CD4-positive, alpha-beta T cell (primary cell): ENCODE measurements at regions not wholly inside any gene's neighbourhood (a gene's known extent, or its start where the extent isn't known, plus 50 kb on each side); places are given as distances from the start of the nearest gene placed in this dataset.

Experiments
- ATAC-seq: fragments of 200-7000 bp; cut with Tn5 transposase; one replicate; pipeline ENCODE4 v1.10.0; 2022; ENCODE audit warnings: mild to moderate bottlenecking; ENCODE audit not compliant: poor library complexity
- CTCF ChIA-PET: fragments of 350-600 bp; sonication (Branson Sonifier 250); formaldehyde crosslinking; loops from one replicate; lab custom pipeline; 2021; ENCODE audit warnings: antibody characterized with exemption, inconsistent platforms; lab: Charles Lee
- POLR2A ChIA-PET: fragments of 350-600 bp; sonication (Branson Sonifier 250); formaldehyde crosslinking; loops from one replicate; lab custom pipeline; 2021; ENCODE audit warnings: antibody characterized with exemption, inconsistent platforms; lab: Charles Lee
- DNase-seq, 14 experiments: peaks; one replicate each; pipeline ENCODE4 v3.0.0-alpha.2; 2013 to 2020; ENCODE audit warnings: mixed read lengths in 2 of 14
- H3K27ac ChIP-seq, 2 donors: one replicate each; pipeline versions ENCODE4 v1.5.1 to v1.7.0; 2013; ENCODE audit warnings: low read length in 2 of 2, low read depth in 1 of 2, mild to moderate bottlenecking in 1 of 2
- H3K27me3 ChIP-seq, 2 experiments: 1 replicate in 1 of 2; 2 replicates in 1 of 2; pipeline versions ENCODE4 v1.6.1 to v1.7.0; 2013; ENCODE audit warnings: low read length in 2 of 2, control low read depth in 1 of 2, mild to moderate bottlenecking in 1 of 2, moderate library complexity in 1 of 2; ENCODE audit not compliant: insufficient read depth in 2 of 2, control insufficient read depth in 1 of 2
- H3K36me3 ChIP-seq: one replicate; pipeline ENCODE4 v1.6.1; 2013; ENCODE audit warnings: low read length, control low read depth; ENCODE audit not compliant: insufficient read depth
- H3K4me1 ChIP-seq: one replicate; pipeline ENCODE4 v1.6.1; 2013; ENCODE audit warnings: low read length, control low read depth; ENCODE audit not compliant: insufficient read depth
- H3K4me3 ChIP-seq: one replicate; pipeline ENCODE4 v1.5.1; 2013; ENCODE audit warnings: mild to moderate bottlenecking, low read length, moderate library complexity
- H3K9me3 ChIP-seq, 2 experiments: 1 replicate in 1 of 2; 2 replicates in 1 of 2; pipeline versions ENCODE4 v1.6.1 to v1.7.0; 2013; ENCODE audit warnings: low read length in 2 of 2, mild to moderate bottlenecking in 2 of 2, control low read depth in 1 of 2, moderate library complexity in 1 of 2; ENCODE audit not compliant: control insufficient read depth in 1 of 2, insufficient read depth in 1 of 2
- H3K27ac Mint-ChIP-seq: one replicate; pipeline ENCODE4 v1.8.0; 2020; ENCODE audit warnings: mixed read lengths
- H3K27me3 Mint-ChIP-seq: one replicate; pipeline ENCODE4 v1.8.0; 2021; ENCODE audit warnings: mixed read lengths
- H3K36me3 Mint-ChIP-seq: one replicate; pipeline ENCODE4 v1.8.0; 2021; ENCODE audit warnings: low read depth, mixed read lengths
- H3K4me1 Mint-ChIP-seq: one replicate; pipeline ENCODE4 v1.8.0; 2021; ENCODE audit warnings: low read depth, mixed read lengths
- H3K4me3 Mint-ChIP-seq: one replicate; pipeline ENCODE4 v1.8.0; 2020; ENCODE audit warnings: mild to moderate bottlenecking, mixed read lengths
- H3K9me3 Mint-ChIP-seq: one replicate; pipeline ENCODE4 v1.8.0; 2020; ENCODE audit warnings: mixed read lengths
- intact Hi-C, 2 experiments: fragments of 100-400 bp; cut with DNase I in 1 of 2; cut with micrococcal nuclease in 1 of 2; formaldehyde crosslinking; loops; one replicate each; pipeline versions ENCODE4 v1.15.1 to v1.9.0; 2023 to 2025; cut with DNase I, micrococcal nuclease
- TF ChIP-seq, protein P1 (sequence below): fragments of 200-600 bp; IDR thresholded peaks from one replicate; pipeline ENCODE4 v1.8.0; 2022; ENCODE audit warnings: antibody characterized with exemption, mild to moderate bottlenecking

DNA sequence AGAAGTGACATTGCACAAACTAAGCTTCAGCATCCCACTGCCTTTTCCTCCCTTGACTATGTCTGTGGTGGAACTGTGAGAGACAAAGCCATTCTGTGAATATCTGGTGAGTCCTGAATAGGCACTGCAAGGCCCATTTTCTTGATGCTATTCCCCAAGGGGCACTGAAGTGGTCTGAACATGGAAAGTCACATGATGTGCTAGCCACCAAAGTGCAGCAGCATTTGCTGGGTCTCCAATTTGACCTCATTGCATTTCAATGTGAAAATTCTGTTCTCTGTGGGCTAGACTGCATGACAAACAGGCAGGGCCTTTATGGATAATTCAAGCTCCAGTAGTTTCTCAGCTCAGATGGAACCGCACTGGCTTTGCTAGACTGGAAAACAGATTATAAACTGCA, 627.4 kb upstream of the BOD1L1 start:
- Histone ChIP-seq H3K9me3 (no peaks in the 10 kb centered on the region), H3K4me1 (no peaks in the 10 kb centered on the region), H3K4me3 (no peak overlapping the region), H3K27me3 (no peaks in the 10 kb centered on the region), H3K27ac (no peak overlapping the region), H3K36me3 (no peaks in the 10 kb centered on the region)
- H3K4me3 Mint-ChIP-seq, result no peak overlapping the region
- ATAC-seq (no peak), DNase-seq (no peak)
- no peaks in the 10 kb centered on the region for H3K4me1 Mint-ChIP-seq
- H3K27ac Mint-ChIP-seq, result no peak overlapping the region
- intact Hi-C loops, result loop anchor here in 1 of 2 experiments (10.0 kb wide), 1 partner anchor 600 kb away; no protein-coding TSS in a partner anchor
- no peaks in the 10 kb centered on the region for H3K36me3 Mint-ChIP-seq
- ChIA-PET POLR2A (no interaction called here), CTCF (no interaction called here)
- peaks cover 2% of the 10 kb centered on the region for H3K9me3 Mint-ChIP-seq
- TF ChIP-seq, protein P1, sequence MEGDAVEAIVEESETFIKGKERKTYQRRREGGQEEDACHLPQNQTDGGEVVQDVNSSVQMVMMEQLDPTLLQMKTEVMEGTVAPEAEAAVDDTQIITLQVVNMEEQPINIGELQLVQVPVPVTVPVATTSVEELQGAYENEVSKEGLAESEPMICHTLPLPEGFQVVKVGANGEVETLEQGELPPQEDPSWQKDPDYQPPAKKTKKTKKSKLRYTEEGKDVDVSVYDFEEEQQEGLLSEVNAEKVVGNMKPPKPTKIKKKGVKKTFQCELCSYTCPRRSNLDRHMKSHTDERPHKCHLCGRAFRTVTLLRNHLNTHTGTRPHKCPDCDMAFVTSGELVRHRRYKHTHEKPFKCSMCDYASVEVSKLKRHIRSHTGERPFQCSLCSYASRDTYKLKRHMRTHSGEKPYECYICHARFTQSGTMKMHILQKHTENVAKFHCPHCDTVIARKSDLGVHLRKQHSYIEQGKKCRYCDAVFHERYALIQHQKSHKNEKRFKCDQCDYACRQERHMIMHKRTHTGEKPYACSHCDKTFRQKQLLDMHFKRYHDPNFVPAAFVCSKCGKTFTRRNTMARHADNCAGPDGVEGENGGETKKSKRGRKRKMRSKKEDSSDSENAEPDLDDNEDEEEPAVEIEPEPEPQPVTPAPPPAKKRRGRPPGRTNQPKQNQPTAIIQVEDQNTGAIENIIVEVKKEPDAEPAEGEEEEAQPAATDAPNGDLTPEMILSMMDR, result no peak
- H3K27me3 Mint-ChIP-seq, result no peaks in the 10 kb centered on the region

DNA sequence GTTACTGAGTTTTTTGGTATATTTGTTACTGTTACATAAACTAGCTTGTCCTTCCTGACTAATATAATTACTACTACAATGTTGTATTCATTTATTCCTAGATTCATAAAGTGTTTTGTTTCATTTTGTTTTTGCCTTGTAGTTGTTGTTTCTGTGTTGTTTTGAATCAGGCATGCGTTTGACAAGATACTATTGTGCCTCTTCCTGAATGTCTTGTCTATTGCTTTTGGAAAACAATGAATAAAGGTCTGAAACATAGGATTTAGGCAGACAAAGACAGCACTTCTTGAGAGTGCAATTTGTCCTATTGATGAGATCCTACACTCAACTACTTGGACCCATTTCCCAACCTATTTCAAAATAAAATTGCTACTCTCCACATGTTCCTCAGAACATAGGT, 630.4 kb upstream of the BOD1L1 start:
- POLR2A ChIA-PET, result no interaction called here
- H3K27me3 Mint-ChIP-seq, result no peaks in the 10 kb centered on the region

GRCh38 chr4:14259936-14260335, 632.4 kb upstream of the BOD1L1 start:
- CTCF ChIA-PET, result no interaction called here
- Histone ChIP-seq H3K4me3 (no peak overlapping the region), H3K4me1 (no peaks in the 10 kb centered on the region), H3K27ac (no peak overlapping the region), H3K9me3 (no peaks in the 10 kb centered on the region), H3K27me3 (no peaks in the 10 kb centered on the region), H3K36me3 (no peaks in the 10 kb centered on the region)
- TF ChIP-seq, protein P1, result no peak
- ATAC-seq (no peak), DNase-seq (no peak)
- POLR2A ChIA-PET, result no interaction called here
- Mint-ChIP-seq H3K4me3 (no peak overlapping the region), H3K27me3 (no peaks in the 10 kb centered on the region), H3K36me3 (no peaks in the 10 kb centered on the region), H3K4me1 (no peaks in the 10 kb centered on the region), H3K9me3 (no peaks in the 10 kb centered on the region), H3K27ac (no peak overlapping the region)
- intact Hi-C loops, result loop anchor here in 1 of 2 experiments (10.0 kb wide), 1 partner anchor 605 kb away; no protein-coding TSS in a partner anchor

More for the DNA sequence above, 630.4 kb upstream of the BOD1L1 start:
- Histone ChIP-seq H3K4me1 (no peaks in the 10 kb centered on the region), H3K4me3 (no peak overlapping the region), H3K9me3 (no peaks in the 10 kb centered on the region), H3K36me3 (no peaks in the 10 kb centered on the region), H3K27ac (no peak overlapping the region), H3K27me3 (no peaks in the 10 kb centered on the region)
- TF ChIP-seq, protein P1, result no peak
- ATAC-seq (no peak), DNase-seq (no peak)
- intact Hi-C loops, result loop anchor here in 1 of 2 experiments (10.0 kb wide), 1 partner anchor 603 kb away; no protein-coding TSS in a partner anchor
- Mint-ChIP-seq H3K4me1 (no peaks in the 10 kb centered on the region), H3K27ac (no peak overlapping the region), H3K36me3 (no peaks in the 10 kb centered on the region), H3K9me3 (no peaks in the 10 kb centered on the region), H3K4me3 (no peak overlapping the region)
- CTCF ChIA-PET, result no interaction called here
